ENCODE measurements at regions not wholly inside any gene's neighbourhood (a gene's known extent, or its start where the extent isn't known, plus 50 kb on each side); places are given as distances from the start of the nearest gene placed in this dataset.

- Histone ChIP-seq H3K4me3 (ENCODE audit: low read depth, low read length, poor library complexity, severe bottlenecking) (no peak overlapping the region), H3K9me3 (ENCODE audit: low read depth, low read length, poor library complexity, severe bottlenecking) (no peaks in the 10 kb centered on the region), H3K36me3 (ENCODE audit: insufficient read depth, low read length, poor library complexity, severe bottlenecking) (no peaks in the 10 kb centered on the region), H3K27ac (ENCODE audit: low read depth, low read length, poor library complexity, severe bottlenecking) (no peak overlapping the region), H3K27me3 (replicated peaks; ENCODE audit: insufficient read depth, low read depth, low read length, poor library complexity) (no peaks in the 10 kb centered on the region), H3K4me1 (ENCODE audit: insufficient read depth, low read length, poor library complexity, severe bottlenecking) (no peaks in the 10 kb centered on the region)
- POLR2A ChIA-PET (ENCODE audit: low non-redundant PET): no interaction called here
- DNase-seq (ENCODE audit: low spot score): no peak
- CTCF ChIA-PET: no interaction called here
- no TSS peak for BruUV-seq (replicated peaks)
- TF ChIP-seq CTCF (conservative IDR thresholded peaks at IDR 0.05; ENCODE audit: low read depth, low read length) (no peak), EZH2 (IDR thresholded peaks at IDR 0.05; ENCODE audit: borderline replicate concordance, low read depth, low read length, poor library complexity, severe bottlenecking) (no peak)
- intact Hi-C loops (cut with micrococcal nuclease; ENCODE audit: unreplicated experiment): no loop called here
Observed at GRCh38 chr18:30404422-30404821, 638.1 kb downstream of the DSC3 start.

DNA sequence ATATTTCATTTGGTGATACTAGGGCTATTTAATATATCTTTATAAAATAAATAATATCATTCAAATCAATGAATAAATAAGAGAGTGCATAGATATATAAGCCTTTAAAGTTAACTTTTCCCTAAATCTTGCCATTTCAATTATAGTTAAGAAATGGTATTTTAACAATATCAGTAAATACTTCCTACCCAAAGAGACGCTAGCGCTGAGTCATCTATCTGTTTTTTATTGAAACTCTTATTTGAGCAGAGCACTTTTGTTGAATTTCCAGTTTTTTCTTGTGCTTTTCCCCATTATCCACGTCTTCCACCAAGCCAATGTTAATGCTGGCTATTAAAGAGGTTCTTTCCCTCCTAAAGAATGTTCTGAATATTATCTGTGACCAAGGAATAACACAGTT lies 639.3 kb downstream of the DSC3 start:
- ChIA-PET POLR2A (ENCODE audit: low non-redundant PET) (no interaction called here), CTCF (no interaction called here)
- Histone ChIP-seq H3K4me3 (ENCODE audit: low read depth, low read length, poor library complexity, severe bottlenecking) (no peak overlapping the region), H3K4me1 (ENCODE audit: insufficient read depth, low read length, poor library complexity, severe bottlenecking) (no peaks in the 10 kb centered on the region), H3K9me3 (ENCODE audit: low read depth, low read length, poor library complexity, severe bottlenecking) (no peaks in the 10 kb centered on the region), H3K36me3 (ENCODE audit: insufficient read depth, low read length, poor library complexity, severe bottlenecking) (no peaks in the 10 kb centered on the region), H3K27ac (ENCODE audit: low read depth, low read length, poor library complexity, severe bottlenecking) (no peak overlapping the region), H3K27me3 (replicated peaks; ENCODE audit: insufficient read depth, low read depth, low read length, poor library complexity) (no peaks in the 10 kb centered on the region)
- BruUV-seq (replicated peaks): no TSS peak
- intact Hi-C loops (cut with micrococcal nuclease; ENCODE audit: unreplicated experiment): no loop called here
- DNase-seq (ENCODE audit: low spot score): no peak
- TF ChIP-seq CTCF (conservative IDR thresholded peaks at IDR 0.05; ENCODE audit: low read depth, low read length) (no peak), EZH2 (IDR thresholded peaks at IDR 0.05; ENCODE audit: borderline replicate concordance, low read depth, low read length, poor library complexity, severe bottlenecking) (no peak)

DNA sequence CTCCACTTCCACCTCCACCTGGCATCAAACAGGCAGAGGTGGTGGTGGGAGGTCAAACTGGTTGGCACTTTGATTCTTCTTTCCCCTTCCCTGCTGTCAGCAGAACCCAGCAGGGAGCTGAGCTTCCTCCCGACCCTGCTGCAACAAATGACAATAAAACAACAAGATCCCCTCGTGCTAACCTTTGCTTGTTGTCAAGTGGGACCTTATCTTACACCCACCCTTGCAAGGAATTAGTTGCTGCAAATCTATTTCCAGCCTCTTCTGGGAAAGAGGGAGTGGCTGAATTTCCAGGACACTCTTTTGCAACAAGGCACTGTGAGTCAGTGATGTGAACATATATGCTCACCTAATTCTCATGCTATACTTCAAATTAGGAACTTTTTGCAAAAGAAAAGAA lies 655.1 kb downstream of the DSC3 start:
- no peak overlapping the region for H3K4me3 ChIP-seq (ENCODE audit: low read depth, low read length, poor library complexity, severe bottlenecking)
- CTCF ChIA-PET: no interaction called here
- no TSS peak for BruUV-seq (replicated peaks)
- no peaks in the 10 kb centered on the region for H3K4me1 ChIP-seq (ENCODE audit: insufficient read depth, low read length, poor library complexity, severe bottlenecking)
- H3K9me3 ChIP-seq (ENCODE audit: low read depth, low read length, poor library complexity, severe bottlenecking): peaks cover 3% of the 10 kb centered on the region
- no peak for DNase-seq (ENCODE audit: low spot score)
- H3K36me3 ChIP-seq (ENCODE audit: insufficient read depth, low read length, poor library complexity, severe bottlenecking): no peaks in the 10 kb centered on the region
- TF ChIP-seq CTCF (conservative IDR thresholded peaks at IDR 0.05; ENCODE audit: low read depth, low read length): no peak
- no peak for TF ChIP-seq EZH2 (IDR thresholded peaks at IDR 0.05; ENCODE audit: borderline replicate concordance, low read depth, low read length, poor library complexity, severe bottlenecking)
- H3K27me3 ChIP-seq (replicated peaks; ENCODE audit: insufficient read depth, low read depth, low read length, poor library complexity): no peaks in the 10 kb centered on the region
- POLR2A ChIA-PET (ENCODE audit: low non-redundant PET): no interaction called here
- intact Hi-C loops (cut with micrococcal nuclease; ENCODE audit: unreplicated experiment): no loop called here
- H3K27ac ChIP-seq (ENCODE audit: low read depth, low read length, poor library complexity, severe bottlenecking): no peak overlapping the region

All from A673 (cell line).